Gastroesophageal sphincter (tissue), 3 donors: ENCODE measurements at regions not wholly inside any gene's neighbourhood (a gene's known extent, or its start where the extent isn't known, plus 50 kb on each side); places are given as distances from the start of the nearest gene placed in this dataset.

Experiments used
- CTCF ChIP-seq, 4 experiments: fragments of 200-600 bp in 2 of 4; fragments of 450-650 bp in 2 of 4; sonication (generic) in 1 of 4; IDR thresholded peaks; one replicate each; pipeline ENCODE4 v1.5.1; 2017 to 2019; ENCODE audit warnings: antibody characterized with exemption in 4 of 4, mild to moderate bottlenecking in 2 of 4, moderate library complexity in 2 of 4
- EP300 ChIP-seq: sonication (generic); formaldehyde crosslinking; IDR thresholded peaks from one replicate; pipeline ENCODE4 v1.6.1; 2017; ENCODE audit warnings: antibody characterized with exemption, mild to moderate bottlenecking
- POLR2A ChIP-seq, 2 donors: fragments of 450-650 bp; IDR thresholded peaks; one replicate each; pipeline ENCODE4 v1.6.1; 2017; ENCODE audit warnings: antibody characterized with exemption in 2 of 2, mild to moderate bottlenecking in 2 of 2, moderate library complexity in 1 of 2
- POLR2AphosphoS5 ChIP-seq: sonication (generic); formaldehyde crosslinking; IDR thresholded peaks from one replicate; pipeline ENCODE4 v1.6.1; 2017; ENCODE audit warnings: antibody characterized with exemption

DNA sequence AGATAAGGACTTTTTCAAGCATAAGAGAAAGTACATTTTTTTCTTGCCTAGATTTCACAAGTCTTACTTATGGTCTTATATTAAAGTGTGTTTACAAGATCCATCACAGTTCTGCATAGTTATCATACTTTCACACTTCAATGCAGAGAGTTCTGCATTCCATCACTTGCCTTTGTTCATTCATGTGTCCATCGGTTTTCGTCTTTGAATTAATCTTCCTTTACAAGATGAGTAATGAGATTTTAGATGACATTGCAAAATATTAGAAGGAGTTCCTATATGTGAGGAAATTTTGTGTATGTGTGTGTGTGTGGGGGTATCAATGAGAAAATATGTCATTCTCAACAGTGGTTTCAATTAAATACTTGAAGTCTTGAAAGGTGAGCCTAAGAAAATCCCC is 98.1 kb upstream of the GUCY1A2 start:
- TF ChIP-seq CTCF (IDR thresholded peaks at IDR 0.05) (no peak), POLR2A (IDR thresholded peaks at IDR 0.05) (no peak), POLR2AphosphoS5 (no peak), EP300 (no peak)
